WTC11 (cell line): ENCODE measurements at regions not wholly inside any gene's neighbourhood (a gene's known extent, or its start where the extent isn't known, plus 50 kb on each side); places are given as distances from the start of the nearest gene placed in this dataset.

Experiments used
- ATAC-seq: fragments of 200-7000 bp; cut with Tn5 transposase; 2 replicates; pipeline ENCODE4 v1.10.0; 2021; ENCODE audit warnings: mild to moderate bottlenecking, moderate library complexity
- CTCF ChIA-PET: fragments of 300-600 bp; sonication (Branson Sonifier 250); formaldehyde crosslinking; loops from one replicate; lab custom pipeline; 2021; ENCODE audit warnings: antibody characterized with exemption; lab: Charles Lee
- POLR2A ChIA-PET: fragments of 350-600 bp; sonication (Branson Sonifier 250); formaldehyde crosslinking; loops from one replicate; lab custom pipeline; 2021; ENCODE audit warnings: antibody characterized with exemption; lab: Charles Lee
- DNase-seq: peaks from one replicate; pipeline ENCODE4 v3.0.0; 2021; ENCODE audit warnings: low spot score
- H3K27ac Mint-ChIP-seq: 2 replicates; pipeline ENCODE4 v1.8.0; 2021; ENCODE audit warnings: mixed read lengths
- H3K27me3 Mint-ChIP-seq: 2 replicates; pipeline ENCODE4 v1.8.0; 2021; ENCODE audit warnings: low read depth, mild to moderate bottlenecking, moderate library complexity, mixed read lengths
- H3K36me3 Mint-ChIP-seq: 2 replicates; pipeline ENCODE4 v1.8.0; 2021; ENCODE audit warnings: mixed read lengths
- H3K4me1 Mint-ChIP-seq: 2 replicates; pipeline ENCODE4 v1.8.0; 2022; ENCODE audit warnings: mixed read lengths
- H3K4me3 Mint-ChIP-seq: 2 replicates; pipeline ENCODE4 v1.8.0; 2021; ENCODE audit warnings: mild to moderate bottlenecking, moderate library complexity, mixed read lengths
- H3K9me3 Mint-ChIP-seq: 2 replicates; pipeline ENCODE4 v1.8.0; 2021; ENCODE audit warnings: mixed read lengths
- CBFB ChIP-seq: sonication (generic); formaldehyde crosslinking; IDR thresholded peaks from 2 replicates; pipeline ENCODE4 v1.8.1; 2022; ENCODE audit warnings: mild to moderate bottlenecking, low read depth, missing genetic modification reagents
- CREB1 ChIP-seq: sonication (generic); formaldehyde crosslinking; IDR thresholded peaks from 2 replicates; pipeline ENCODE4 v1.8.0; 2023; ENCODE audit warnings: mild to moderate bottlenecking, missing genetic modification reagents
- EMX1 ChIP-seq: fragments of 250-450 bp; sonication (Bioruptor Pico); IDR thresholded peaks from 2 replicates; pipeline ENCODE4 v1.8.0; 2021; ENCODE audit warnings: mild to moderate bottlenecking
- HMGA2 ChIP-seq: fragments of 250-450 bp; sonication (Bioruptor Pico); IDR thresholded peaks from 2 replicates; pipeline ENCODE4 v1.4.0; 2021; ENCODE audit warnings: mild to moderate bottlenecking, moderate library complexity
- JUN ChIP-seq: sonication (generic); formaldehyde crosslinking; IDR thresholded peaks from 2 replicates; pipeline ENCODE4 v1.8.0; 2023; ENCODE audit warnings: mild to moderate bottlenecking, missing genetic modification reagents
- NR1H2 ChIP-seq: sonication (generic); formaldehyde crosslinking; IDR thresholded peaks from 2 replicates; pipeline ENCODE4 v1.9.0; 2021; ENCODE audit warnings: mild to moderate bottlenecking, moderate library complexity, missing genetic modification reagents
- NR2C2 ChIP-seq: sonication (generic); formaldehyde crosslinking; IDR thresholded peaks from 2 replicates; pipeline ENCODE4 v1.8.0; 2022; ENCODE audit warnings: mild to moderate bottlenecking, missing genetic modification reagents
- SMAD4 ChIP-seq: sonication (generic); formaldehyde crosslinking; IDR thresholded peaks from 2 replicates; pipeline ENCODE4 v1.8.0; 2022; ENCODE audit warnings: mild to moderate bottlenecking, missing genetic modification reagents
- SOX15 ChIP-seq: fragments of 250-450 bp; sonication (Bioruptor Pico); IDR thresholded peaks from 2 replicates; pipeline ENCODE4 v1.9.0; 2021; ENCODE audit warnings: mild to moderate bottlenecking
- TEAD1 ChIP-seq: sonication (generic); formaldehyde crosslinking; IDR thresholded peaks from 2 replicates; pipeline ENCODE4 v1.8.0; 2022; ENCODE audit warnings: mild to moderate bottlenecking, missing genetic modification reagents
- TP53 ChIP-seq: sonication (generic); formaldehyde crosslinking; IDR thresholded peaks from 2 replicates; pipeline ENCODE4 v1.8.1; 2023; ENCODE audit warnings: mild to moderate bottlenecking, missing genetic modification reagents
- ZNF317 ChIP-seq: sonication (generic); formaldehyde crosslinking; IDR thresholded peaks from 2 replicates; pipeline ENCODE4 v1.8.1; 2023; ENCODE audit warnings: low read depth, mild to moderate bottlenecking, moderate library complexity, missing genetic modification reagents, borderline replicate concordance
- TF ChIP-seq, protein P1 (sequence below): fragments of 250-450 bp; sonication (Bioruptor Pico); IDR thresholded peaks from 2 replicates; pipeline ENCODE4 v1.8.0; 2021; ENCODE audit warnings: mild to moderate bottlenecking
- TF ChIP-seq, protein P2 (sequence below): sonication (generic); formaldehyde crosslinking; IDR thresholded peaks from 2 replicates; pipeline ENCODE4 v1.8.0; 2022; ENCODE audit warnings: mild to moderate bottlenecking, missing genetic modification reagents
- TF ChIP-seq, protein P3 (sequence below): sonication (generic); formaldehyde crosslinking; IDR thresholded peaks from 2 replicates; pipeline ENCODE4 v1.8.1; 2022; ENCODE audit warnings: low read depth, missing genetic modification reagents, borderline replicate concordance
- TF ChIP-seq, protein P4 (sequence below): fragments of 200-600 bp; IDR thresholded peaks from 2 replicates; pipeline ENCODE4 v1.8.0; 2022; ENCODE audit warnings: antibody characterized with exemption
- TF ChIP-seq, protein P5 (sequence below): sonication (generic); formaldehyde crosslinking; conservative IDR thresholded peaks from 2 replicates; pipeline ENCODE4 v1.8.1; 2022; ENCODE audit warnings: mild to moderate bottlenecking, missing genetic modification reagents
- TF ChIP-seq, protein P6 (sequence below): sonication (generic); formaldehyde crosslinking; IDR thresholded peaks from 2 replicates; pipeline ENCODE4 v1.8.1; 2023; ENCODE audit warnings: mild to moderate bottlenecking, missing genetic modification reagents, borderline replicate concordance

DNA sequence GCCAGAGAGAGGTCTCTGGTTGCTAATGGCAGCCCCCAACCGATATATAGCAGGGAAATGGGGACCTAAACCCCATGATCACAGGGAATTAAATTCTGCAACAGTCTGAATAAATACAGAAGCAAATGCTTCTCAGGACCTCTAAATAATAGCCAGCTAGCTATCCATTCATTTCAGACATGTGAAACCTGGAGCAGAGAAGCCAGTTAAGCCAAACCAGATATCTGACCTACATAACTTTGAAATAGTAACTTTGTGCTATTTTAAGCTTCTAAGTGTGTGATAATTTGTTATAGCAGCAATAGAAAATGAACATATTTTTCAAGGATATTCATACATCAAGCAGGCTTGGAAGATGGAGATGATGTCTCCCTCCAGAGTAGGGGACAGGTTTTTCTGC is 1062.9 kb upstream of the CADM2 start:
- no peaks in the 10 kb centered on the region; the same call in 1 of the 2 replicates for H3K27me3 Mint-ChIP-seq
- H3K36me3 Mint-ChIP-seq = no peaks in the 10 kb centered on the region
- ATAC-seq (no peak), DNase-seq (no peak)
- POLR2A ChIA-PET = no interaction called here
- TF ChIP-seq, protein P1, sequence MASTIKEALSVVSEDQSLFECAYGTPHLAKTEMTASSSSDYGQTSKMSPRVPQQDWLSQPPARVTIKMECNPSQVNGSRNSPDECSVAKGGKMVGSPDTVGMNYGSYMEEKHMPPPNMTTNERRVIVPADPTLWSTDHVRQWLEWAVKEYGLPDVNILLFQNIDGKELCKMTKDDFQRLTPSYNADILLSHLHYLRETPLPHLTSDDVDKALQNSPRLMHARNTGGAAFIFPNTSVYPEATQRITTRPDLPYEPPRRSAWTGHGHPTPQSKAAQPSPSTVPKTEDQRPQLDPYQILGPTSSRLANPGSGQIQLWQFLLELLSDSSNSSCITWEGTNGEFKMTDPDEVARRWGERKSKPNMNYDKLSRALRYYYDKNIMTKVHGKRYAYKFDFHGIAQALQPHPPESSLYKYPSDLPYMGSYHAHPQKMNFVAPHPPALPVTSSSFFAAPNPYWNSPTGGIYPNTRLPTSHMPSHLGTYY = no peak
- TF ChIP-seq JUN (CRISPR knock-in tag) (no peak), TP53 (CRISPR knock-in tag) (no peak), NR1H2 (CRISPR knock-in tag) (no peak), HMGA2 (CRISPR knock-in tag) (no peak), EMX1 (CRISPR knock-in tag) (no peak), SMAD4 (no peak), ZNF317 (CRISPR knock-in tag) (no peak), SOX15 (CRISPR knock-in tag) (no peak), CBFB (CRISPR knock-in tag) (no peak), NR2C2 (CRISPR knock-in tag) (no peak), TEAD1 (CRISPR knock-in tag) (no peak), CREB1 (CRISPR knock-in tag) (no peak)
- TF ChIP-seq, protein P2, sequence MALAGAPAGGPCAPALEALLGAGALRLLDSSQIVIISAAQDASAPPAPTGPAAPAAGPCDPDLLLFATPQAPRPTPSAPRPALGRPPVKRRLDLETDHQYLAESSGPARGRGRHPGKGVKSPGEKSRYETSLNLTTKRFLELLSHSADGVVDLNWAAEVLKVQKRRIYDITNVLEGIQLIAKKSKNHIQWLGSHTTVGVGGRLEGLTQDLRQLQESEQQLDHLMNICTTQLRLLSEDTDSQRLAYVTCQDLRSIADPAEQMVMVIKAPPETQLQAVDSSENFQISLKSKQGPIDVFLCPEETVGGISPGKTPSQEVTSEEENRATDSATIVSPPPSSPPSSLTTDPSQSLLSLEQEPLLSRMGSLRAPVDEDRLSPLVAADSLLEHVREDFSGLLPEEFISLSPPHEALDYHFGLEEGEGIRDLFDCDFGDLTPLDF (CRISPR knock-in tag) = no peak
- TF ChIP-seq, protein P3, sequence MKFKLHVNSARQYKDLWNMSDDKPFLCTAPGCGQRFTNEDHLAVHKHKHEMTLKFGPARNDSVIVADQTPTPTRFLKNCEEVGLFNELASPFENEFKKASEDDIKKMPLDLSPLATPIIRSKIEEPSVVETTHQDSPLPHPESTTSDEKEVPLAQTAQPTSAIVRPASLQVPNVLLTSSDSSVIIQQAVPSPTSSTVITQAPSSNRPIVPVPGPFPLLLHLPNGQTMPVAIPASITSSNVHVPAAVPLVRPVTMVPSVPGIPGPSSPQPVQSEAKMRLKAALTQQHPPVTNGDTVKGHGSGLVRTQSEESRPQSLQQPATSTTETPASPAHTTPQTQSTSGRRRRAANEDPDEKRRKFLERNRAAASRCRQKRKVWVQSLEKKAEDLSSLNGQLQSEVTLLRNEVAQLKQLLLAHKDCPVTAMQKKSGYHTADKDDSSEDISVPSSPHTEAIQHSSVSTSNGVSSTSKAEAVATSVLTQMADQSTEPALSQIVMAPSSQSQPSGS (CRISPR knock-in tag) = no peak
- TF ChIP-seq, protein P4, sequence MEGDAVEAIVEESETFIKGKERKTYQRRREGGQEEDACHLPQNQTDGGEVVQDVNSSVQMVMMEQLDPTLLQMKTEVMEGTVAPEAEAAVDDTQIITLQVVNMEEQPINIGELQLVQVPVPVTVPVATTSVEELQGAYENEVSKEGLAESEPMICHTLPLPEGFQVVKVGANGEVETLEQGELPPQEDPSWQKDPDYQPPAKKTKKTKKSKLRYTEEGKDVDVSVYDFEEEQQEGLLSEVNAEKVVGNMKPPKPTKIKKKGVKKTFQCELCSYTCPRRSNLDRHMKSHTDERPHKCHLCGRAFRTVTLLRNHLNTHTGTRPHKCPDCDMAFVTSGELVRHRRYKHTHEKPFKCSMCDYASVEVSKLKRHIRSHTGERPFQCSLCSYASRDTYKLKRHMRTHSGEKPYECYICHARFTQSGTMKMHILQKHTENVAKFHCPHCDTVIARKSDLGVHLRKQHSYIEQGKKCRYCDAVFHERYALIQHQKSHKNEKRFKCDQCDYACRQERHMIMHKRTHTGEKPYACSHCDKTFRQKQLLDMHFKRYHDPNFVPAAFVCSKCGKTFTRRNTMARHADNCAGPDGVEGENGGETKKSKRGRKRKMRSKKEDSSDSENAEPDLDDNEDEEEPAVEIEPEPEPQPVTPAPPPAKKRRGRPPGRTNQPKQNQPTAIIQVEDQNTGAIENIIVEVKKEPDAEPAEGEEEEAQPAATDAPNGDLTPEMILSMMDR = no peak
- TF ChIP-seq, protein P5, sequence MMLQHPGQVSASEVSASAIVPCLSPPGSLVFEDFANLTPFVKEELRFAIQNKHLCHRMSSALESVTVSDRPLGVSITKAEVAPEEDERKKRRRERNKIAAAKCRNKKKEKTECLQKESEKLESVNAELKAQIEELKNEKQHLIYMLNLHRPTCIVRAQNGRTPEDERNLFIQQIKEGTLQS = no peak
- TF ChIP-seq, protein P6, sequence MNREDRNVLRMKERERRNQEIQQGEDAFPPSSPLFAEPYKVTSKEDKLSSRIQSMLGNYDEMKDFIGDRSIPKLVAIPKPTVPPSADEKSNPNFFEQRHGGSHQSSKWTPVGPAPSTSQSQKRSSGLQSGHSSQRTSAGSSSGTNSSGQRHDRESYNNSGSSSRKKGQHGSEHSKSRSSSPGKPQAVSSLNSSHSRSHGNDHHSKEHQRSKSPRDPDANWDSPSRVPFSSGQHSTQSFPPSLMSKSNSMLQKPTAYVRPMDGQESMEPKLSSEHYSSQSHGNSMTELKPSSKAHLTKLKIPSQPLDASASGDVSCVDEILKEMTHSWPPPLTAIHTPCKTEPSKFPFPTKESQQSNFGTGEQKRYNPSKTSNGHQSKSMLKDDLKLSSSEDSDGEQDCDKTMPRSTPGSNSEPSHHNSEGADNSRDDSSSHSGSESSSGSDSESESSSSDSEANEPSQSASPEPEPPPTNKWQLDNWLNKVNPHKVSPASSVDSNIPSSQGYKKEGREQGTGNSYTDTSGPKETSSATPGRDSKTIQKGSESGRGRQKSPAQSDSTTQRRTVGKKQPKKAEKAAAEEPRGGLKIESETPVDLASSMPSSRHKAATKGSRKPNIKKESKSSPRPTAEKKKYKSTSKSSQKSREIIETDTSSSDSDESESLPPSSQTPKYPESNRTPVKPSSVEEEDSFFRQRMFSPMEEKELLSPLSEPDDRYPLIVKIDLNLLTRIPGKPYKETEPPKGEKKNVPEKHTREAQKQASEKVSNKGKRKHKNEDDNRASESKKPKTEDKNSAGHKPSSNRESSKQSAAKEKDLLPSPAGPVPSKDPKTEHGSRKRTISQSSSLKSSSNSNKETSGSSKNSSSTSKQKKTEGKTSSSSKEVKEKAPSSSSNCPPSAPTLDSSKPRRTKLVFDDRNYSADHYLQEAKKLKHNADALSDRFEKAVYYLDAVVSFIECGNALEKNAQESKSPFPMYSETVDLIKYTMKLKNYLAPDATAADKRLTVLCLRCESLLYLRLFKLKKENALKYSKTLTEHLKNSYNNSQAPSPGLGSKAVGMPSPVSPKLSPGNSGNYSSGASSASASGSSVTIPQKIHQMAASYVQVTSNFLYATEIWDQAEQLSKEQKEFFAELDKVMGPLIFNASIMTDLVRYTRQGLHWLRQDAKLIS (CRISPR knock-in tag) = no peak
- peaks cover 2% of the 10 kb centered on the region; the same call in 1 of the 2 replicates for H3K4me1 Mint-ChIP-seq
- H3K27ac Mint-ChIP-seq = no peak overlapping the region
- CTCF ChIA-PET = no interaction called here
- H3K4me3 Mint-ChIP-seq = no peak overlapping the region
- peaks cover 6% of the 10 kb centered on the region for H3K9me3 Mint-ChIP-seq
